HG03139 (cell line): ENCODE measurements at regions not wholly inside any gene's neighbourhood (a gene's known extent, or its start where the extent isn't known, plus 50 kb on each side); places are given as distances from the start of the nearest gene placed in this dataset.

Experiments
- ATAC-seq: cut with Tn5 transposase; IDR thresholded peaks from one replicate; pipeline ENCODE4 v1.9.1; 2021; ENCODE audit not compliant: unreplicated experiment

- ATAC-seq, result no peak
These were observed 645.6 kb downstream of the GALR1 start for GRCh38 chr18:77895250-77895649.

DNA sequence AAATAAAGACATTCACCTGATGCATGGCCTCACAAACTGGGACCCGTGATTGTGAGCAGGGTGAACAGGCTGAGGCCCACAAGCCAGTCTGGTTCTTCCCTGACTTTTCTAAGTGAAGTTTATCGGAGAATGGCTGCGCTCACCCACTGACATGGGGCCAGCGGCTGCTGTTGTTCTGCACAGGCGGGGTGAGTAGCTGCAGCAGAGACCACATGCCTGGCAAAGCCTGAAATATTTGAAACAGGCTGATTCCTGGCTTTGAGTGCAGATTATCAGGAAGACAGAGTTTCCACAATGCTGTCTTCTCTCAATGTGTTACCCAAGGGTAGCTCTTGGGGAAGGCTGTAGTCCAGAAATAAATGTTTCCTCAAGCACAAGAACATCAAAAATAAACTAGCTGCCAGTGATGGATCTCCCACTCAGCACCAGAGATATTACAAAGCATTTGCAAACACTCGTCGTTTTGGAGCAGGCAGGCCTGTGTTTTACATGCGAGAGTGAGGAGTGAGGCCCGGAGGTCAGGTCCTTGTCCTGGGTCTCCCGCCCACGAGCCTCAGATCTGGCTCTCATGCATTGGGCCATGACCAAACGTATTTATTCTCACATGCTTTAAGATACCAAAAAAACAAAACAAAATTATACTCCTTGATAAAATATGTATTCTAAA is 647.1 kb downstream of the GALR1 start:
- ATAC-seq, result no peak

GRCh38 chr18:77897606-77898005 is 648.0 kb downstream of the GALR1 start:
- no peak for ATAC-seq

DNA sequence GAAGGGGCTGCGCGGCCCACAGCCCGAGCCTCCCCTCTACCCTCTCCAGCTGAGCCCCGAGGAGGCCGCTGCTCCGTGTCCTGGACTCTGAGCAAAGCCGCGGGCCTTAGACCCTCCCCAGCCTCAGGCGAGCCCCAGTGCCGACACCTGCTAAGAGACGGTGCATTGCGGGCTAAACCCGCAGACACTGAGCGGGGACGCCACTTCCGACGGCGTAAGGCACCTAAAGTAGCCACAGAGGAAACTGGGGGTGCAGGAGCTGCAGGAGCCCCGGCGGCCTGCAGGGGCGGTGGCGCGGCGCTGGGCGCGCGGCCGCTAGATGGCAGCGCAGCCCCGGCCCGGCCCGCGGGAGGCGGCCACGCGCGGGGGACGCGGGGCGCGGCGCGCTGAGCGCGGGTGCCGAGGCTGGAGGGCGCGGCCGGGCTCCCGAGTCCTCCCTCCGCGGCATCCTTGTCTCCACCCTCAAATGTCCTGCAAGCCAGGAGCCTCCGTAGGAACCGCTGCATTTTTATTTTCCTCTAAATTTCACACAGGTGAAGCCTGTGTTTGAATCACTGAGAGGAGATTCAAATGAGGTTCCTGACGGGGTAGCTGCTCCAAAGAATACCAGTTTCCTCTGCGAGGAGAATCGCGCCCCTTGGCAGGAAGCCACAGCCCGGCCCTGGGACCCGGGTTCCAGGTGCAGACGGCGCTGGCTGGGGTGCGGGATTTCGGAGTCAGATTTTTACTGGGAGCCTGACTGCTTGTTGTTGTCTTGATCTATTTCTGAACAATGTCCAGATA is 650.5 kb downstream of the GALR1 start:
- ATAC-seq, result peak; percentile 100

DNA sequence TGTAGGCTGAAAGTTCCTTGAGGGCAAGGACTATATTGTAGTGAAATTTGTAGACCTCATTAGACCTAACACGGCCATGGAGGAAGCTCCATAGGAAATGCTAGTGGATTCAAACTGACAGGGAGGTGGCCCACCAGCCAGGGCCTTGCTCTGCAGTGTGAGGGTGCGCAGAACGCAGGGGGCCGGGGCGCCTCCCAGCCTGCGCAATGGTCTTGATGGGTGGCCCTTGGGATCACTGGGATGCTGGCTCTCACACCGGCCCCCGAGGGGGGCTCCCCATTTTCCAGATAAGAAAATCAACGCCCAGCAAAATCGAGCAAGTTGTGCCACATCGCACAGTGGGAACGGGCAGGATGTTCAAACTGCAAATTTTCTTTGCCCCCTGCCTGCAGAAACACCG is 655.4 kb downstream of the GALR1 start:
- ATAC-seq, result no peak

DNA sequence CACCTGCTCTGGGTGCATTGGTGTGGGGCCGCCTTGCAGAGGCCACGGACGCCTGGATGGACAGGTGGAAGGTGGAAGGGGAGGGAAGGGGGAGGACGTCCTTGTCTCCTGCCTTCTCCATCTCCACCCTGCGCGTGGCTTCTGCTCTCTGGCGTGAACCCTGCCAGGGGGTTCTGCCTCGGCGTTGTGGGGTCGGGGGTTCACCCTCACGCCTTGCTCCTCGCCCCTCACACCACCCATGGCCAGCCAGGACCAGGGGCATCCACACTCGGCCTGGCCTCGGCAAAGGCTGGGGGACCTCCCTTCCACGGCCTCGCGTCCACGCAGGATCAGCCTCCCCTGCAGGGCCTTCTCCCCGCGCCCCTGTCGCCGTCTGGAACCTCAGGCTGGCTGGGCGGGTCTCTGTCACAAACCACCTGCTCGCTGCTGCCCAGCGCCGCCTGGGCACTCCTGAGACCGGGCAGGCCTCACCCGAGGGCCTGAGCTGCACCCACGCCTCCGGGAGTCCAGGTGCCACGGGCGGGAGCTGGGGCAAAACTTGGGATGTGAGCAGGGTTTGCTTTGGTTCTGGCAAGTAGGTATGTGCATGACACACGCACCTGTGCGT is 655.9 kb downstream of the GALR1 start:
- ATAC-seq, result no peak

- no peak for ATAC-seq
These were observed 656.6 kb downstream of the GALR1 start for GRCh38 chr18:77906103-77906892.

- ATAC-seq, result no peak
These were observed 660.7 kb downstream of the GALR1 start for GRCh38 chr18:77910347-77910746.

GRCh38 chr18:77911971-77912605 is 662.4 kb downstream of the GALR1 start:
- ATAC-seq, result no peak

DNA sequence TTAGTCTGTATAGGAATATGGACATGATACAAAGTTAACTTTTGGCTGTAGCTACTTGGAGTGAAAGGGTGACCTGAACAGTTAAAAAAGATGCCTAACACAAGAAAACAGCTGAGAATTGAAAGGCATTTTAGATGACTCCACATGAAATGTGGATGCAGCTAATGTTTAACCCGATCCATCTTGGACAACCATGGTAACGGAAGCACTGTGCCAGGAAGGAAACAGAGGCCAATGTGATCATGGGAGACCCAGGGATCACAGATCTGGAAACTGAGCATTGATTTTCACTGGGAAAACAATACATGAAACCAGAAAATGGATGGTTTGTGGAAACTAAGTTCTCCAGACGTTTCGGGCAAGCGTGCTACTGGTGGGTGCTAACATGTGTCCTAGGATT is 669.1 kb downstream of the GALR1 start:
- ATAC-seq, result no peak

DNA sequence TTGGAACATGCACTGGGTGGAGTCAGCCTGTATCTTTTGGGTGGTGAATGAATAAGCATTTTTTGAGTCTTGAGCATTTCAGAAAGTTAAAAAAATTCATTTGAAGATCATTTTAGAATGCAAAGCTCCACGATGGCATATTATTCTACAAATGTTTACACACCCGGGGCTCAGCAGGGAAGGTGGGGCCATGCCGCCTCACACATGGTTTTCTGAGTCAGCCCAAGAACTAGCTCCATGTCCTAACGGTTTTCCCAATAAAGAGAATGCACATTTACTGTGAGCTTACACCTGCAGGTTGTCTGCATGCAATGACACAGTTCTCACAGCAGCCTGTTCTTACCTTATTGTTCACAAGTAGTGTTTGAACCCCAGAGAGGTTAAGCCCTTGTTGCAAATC is 670.3 kb downstream of the GALR1 start:
- ATAC-seq, result no peak

DNA sequence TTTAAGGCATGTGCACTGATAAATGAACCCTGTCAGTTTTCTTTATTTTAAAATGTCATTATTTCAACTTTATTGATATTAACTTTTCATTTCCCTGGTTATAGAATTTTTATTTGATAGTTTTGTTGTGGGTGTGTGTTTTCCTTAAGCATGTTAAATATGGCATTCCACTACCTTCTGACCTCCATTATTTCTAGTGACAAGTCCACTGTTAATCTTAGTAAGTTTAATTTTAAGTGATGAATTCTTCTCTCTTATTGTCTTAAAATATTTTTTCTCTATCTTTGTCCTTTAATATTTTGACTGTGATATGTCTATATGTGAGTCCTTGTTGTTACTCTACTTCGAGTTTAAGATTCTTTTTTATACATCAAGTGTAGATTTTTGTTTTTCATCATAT is 685.7 kb downstream of the GALR1 start:
- no peak for ATAC-seq

- ATAC-seq, result no peak
These were observed 690.9 kb downstream of the GALR1 start for GRCh38 chr18:77940566-77940965.

DNA sequence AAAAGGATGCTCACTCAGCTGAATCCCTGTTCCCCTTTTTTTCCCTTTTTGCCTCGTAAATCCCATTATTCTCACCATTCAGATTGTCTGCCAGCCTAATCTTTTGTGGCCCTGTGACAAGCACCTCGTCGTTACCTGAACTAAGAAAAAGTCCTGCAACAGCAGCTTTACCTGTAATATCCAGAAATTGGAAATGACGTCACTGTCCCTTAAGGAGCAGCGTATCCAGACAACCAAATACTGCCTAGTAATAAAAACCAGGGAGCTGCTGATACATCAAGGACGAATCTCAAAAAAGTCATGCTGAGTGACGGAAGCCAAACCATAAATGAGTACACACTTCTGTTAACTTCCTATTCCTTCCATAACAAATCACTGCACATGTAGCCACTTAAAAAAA is 694.9 kb downstream of the GALR1 start:
- ATAC-seq, result no peak

- ATAC-seq, result no peak
These were observed 698.9 kb downstream of the GALR1 start for GRCh38 chr18:77948567-77948966.

DNA sequence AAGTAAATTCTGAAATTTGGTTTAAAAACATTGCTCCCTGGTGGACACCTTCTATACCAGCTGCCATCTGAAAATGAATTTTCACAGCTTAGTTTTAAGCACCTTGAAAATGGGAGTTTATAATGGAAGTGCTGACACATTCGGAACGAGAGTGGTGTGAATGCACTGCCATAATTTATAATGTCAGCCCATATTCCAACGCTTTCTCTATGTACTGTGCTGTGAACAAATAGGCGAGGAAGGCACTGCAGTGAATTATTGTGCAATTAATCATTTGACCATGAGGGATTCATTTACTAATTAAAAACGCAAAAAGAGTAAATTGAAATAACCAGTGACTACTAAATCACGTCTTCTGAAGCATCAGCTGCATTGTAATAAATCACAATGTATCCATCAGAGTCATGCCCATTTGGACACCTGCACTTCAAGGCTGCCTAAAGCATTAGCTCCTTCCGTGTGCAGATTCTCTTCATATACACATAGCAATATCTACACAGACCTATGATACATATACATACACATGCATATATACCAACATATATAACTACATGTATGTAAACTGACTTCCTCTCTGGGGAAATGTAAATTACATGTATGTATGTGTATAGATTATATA is 699.8 kb downstream of the GALR1 start:
- no peak for ATAC-seq

- ATAC-seq, result no peak
These were observed 709.6 kb downstream of the GALR1 start for GRCh38 chr18:77959248-77959647.

DNA sequence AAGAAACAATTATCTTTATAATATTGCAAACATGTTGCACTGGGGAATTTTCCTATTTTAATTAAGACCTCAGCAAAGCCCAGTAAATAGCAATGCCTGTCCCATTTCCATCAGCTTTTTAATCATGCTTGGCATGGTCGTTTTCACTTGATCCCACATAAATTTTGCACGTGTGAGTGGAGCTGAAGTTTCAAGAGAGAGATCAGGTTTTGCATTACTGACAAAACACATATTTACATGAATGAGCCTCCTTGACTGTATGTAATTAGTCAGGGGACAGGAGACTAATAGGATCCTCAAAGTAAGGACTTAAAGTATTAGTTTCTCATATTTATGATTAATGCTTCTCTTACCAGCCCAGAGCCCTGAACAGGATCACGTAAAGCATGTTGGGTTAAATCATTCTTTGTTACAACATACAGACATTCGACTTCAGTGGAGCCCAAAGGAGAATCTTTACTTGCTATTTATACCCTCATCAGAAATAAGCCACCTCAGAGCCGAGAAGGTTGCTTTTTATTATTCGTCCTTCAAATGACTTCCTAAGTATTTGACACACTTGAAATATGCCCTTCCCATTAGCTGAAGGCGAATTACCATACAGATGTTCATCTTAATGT is 711.3 kb downstream of the GALR1 start:
- no peak for ATAC-seq

GRCh38 chr18:77967071-77967470 is 717.4 kb downstream of the GALR1 start:
- ATAC-seq, result no peak

DNA sequence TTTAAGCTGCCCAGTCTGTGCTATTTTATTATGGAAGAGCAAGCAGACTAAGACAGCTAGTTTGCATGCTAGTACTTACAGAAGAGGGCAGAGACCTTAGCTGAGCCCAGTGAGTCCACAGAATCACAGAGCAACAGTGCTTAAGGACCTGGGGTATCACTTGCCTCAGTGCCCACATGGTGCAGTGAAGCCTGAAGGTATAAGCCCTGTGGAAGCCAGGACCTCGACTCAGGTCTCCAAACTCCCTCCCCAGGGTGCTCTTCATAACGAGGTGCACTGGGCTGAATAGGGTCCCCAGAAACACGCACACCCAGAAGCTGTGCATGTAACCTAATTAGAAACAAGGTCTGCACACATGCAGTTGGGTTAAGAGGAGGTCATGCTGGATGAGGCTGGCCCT is 718.1 kb downstream of the GALR1 start:
- ATAC-seq, result no peak
